H9 (cell line): ENCODE measurements at regions not wholly inside any gene's neighbourhood (a gene's known extent, or its start where the extent isn't known, plus 50 kb on each side); places are given as distances from the start of the nearest gene placed in this dataset.

ENCODE experiments used
- DNase-seq: peaks from one replicate; pipeline ENCODE4 v3.0.0-alpha.2; 2017
- H2AFZ ChIP-seq: one replicate; pipeline ENCODE4 v1.6.1; 2013; ENCODE audit warnings: mild to moderate bottlenecking, low read length, control low read depth, moderate library complexity
- H2AK5ac ChIP-seq: 2 replicates; pipeline ENCODE4 v1.6.1; 2013; ENCODE audit warnings: low read length, control low read depth, mixed read lengths; ENCODE audit not compliant: insufficient read length
- H2BK120ac ChIP-seq: one replicate; pipeline ENCODE4 v1.6.1; 2013; ENCODE audit warnings: low read depth, mild to moderate bottlenecking, low read length, control low read depth, inconsistent platforms; ENCODE audit not compliant: poor library complexity, severe bottlenecking
- H2BK12ac ChIP-seq: 2 replicates; pipeline ENCODE4 v1.6.1; 2013; ENCODE audit warnings: low read length, control low read depth, mixed read lengths, low read depth; ENCODE audit not compliant: insufficient read length
- H2BK15ac ChIP-seq: 2 replicates; pipeline ENCODE4 v1.6.1; 2013; ENCODE audit warnings: low read depth, low read length, control low read depth
- H2BK20ac ChIP-seq: one replicate; pipeline ENCODE4 v1.6.1; 2013; ENCODE audit warnings: low read depth, mild to moderate bottlenecking, low read length, control low read depth, inconsistent platforms; ENCODE audit not compliant: poor library complexity, severe bottlenecking
- H2BK5ac ChIP-seq: 2 replicates; pipeline ENCODE4 v1.6.1; 2013; ENCODE audit warnings: low read length, control low read depth, mixed read lengths; ENCODE audit not compliant: insufficient read length
- H3K14ac ChIP-seq: 2 replicates; pipeline ENCODE4 v1.6.1; 2013; ENCODE audit warnings: low read length, control low read depth; ENCODE audit not compliant: insufficient read depth
- H3K18ac ChIP-seq: 2 replicates; pipeline ENCODE4 v1.6.1; 2013; ENCODE audit warnings: low read depth, mild to moderate bottlenecking, mixed read lengths, low read length, control low read depth; ENCODE audit not compliant: insufficient read length
- H3K23ac ChIP-seq: 2 replicates; pipeline ENCODE4 v1.6.1; 2013; ENCODE audit warnings: low read length, control low read depth, mixed read lengths, low read depth; ENCODE audit not compliant: insufficient read length
- H3K23me2 ChIP-seq: 2 replicates; pipeline ENCODE4 v1.6.1; 2013; ENCODE audit warnings: low read depth, mild to moderate bottlenecking, mixed read lengths, low read length, control low read depth; ENCODE audit not compliant: insufficient read length, poor library complexity, severe bottlenecking
- H3K27ac ChIP-seq: 2 replicates; pipeline ENCODE4 v1.5.1; 2013; ENCODE audit warnings: low read length, control low read depth, mixed read lengths, low read depth; ENCODE audit not compliant: insufficient read length
- H3K27me3 ChIP-seq: 2 replicates; pipeline ENCODE4 v1.6.1; 2013; ENCODE audit warnings: low read length, control low read depth, inconsistent platforms; ENCODE audit not compliant: insufficient read depth
- H3K4ac ChIP-seq: 2 replicates; pipeline ENCODE4 v1.6.1; 2013; ENCODE audit warnings: low read depth, mild to moderate bottlenecking, control low read depth, inconsistent platforms, low read length, moderate library complexity
- H3K4me1 ChIP-seq: 2 replicates; pipeline ENCODE4 v1.6.1; 2013; ENCODE audit warnings: low read length, control low read depth, inconsistent platforms; ENCODE audit not compliant: insufficient read depth
- H3K4me2 ChIP-seq: 2 replicates; pipeline ENCODE4 v1.6.1; 2013; ENCODE audit warnings: low read length, control low read depth, mixed read lengths; ENCODE audit not compliant: insufficient read length, insufficient read depth
- H3K56ac ChIP-seq: 2 replicates; pipeline ENCODE4 v1.6.1; 2013; ENCODE audit warnings: low read depth, mild to moderate bottlenecking, mixed read lengths, low read length, control low read depth; ENCODE audit not compliant: insufficient read length
- H3K79me1 ChIP-seq: 2 replicates; pipeline ENCODE4 v1.6.1; 2013; ENCODE audit warnings: low read depth, mild to moderate bottlenecking, moderate library complexity, low read length, control low read depth, inconsistent platforms; ENCODE audit not compliant: insufficient read depth, poor library complexity, severe bottlenecking
- H3K79me2 ChIP-seq: 2 replicates; pipeline ENCODE4 v1.6.1; 2013; ENCODE audit warnings: low read length, control low read depth, inconsistent platforms; ENCODE audit not compliant: insufficient read depth
- H3K9ac ChIP-seq: 2 replicates; pipeline ENCODE4 v1.6.1; 2013; ENCODE audit warnings: low read length, control low read depth, mixed read lengths; ENCODE audit not compliant: insufficient read length; ENCODE audit errors: extremely low read depth
- H3K9me3 ChIP-seq: one replicate; pipeline ENCODE4 v1.6.1; 2013; ENCODE audit warnings: low read depth, low read length, inconsistent platforms; ENCODE audit not compliant: control insufficient read depth
- H3T11ph ChIP-seq: one replicate; pipeline ENCODE4 v1.6.1; 2013; ENCODE audit warnings: mild to moderate bottlenecking, low read length, control low read depth, inconsistent platforms
- H4K20me1 ChIP-seq: one replicate; pipeline ENCODE4 v1.6.1; 2013; ENCODE audit not compliant: control insufficient read depth, insufficient read length, insufficient read depth
- H4K5ac ChIP-seq: 2 replicates; pipeline ENCODE4 v1.6.1; 2013; ENCODE audit warnings: low read depth, mild to moderate bottlenecking, mixed read lengths, low read length, control low read depth; ENCODE audit not compliant: insufficient read length
- H4K8ac ChIP-seq: replicated peaks from 2 replicates; pipeline ENCODE4 v1.6.1; 2013; ENCODE audit warnings: low read length, control low read depth, mixed read lengths, low read depth; ENCODE audit not compliant: insufficient read length
- H4K91ac ChIP-seq: 2 replicates; pipeline ENCODE4 v1.6.1; 2013; ENCODE audit warnings: low read depth, mild to moderate bottlenecking, moderate library complexity, mixed read lengths, low read length, control low read depth; ENCODE audit not compliant: insufficient read length
- H3K27ac Mint-ChIP-seq, 3 experiments: 2 replicates in 2 of 3; 3 replicates in 1 of 3; pipeline ENCODE4 v1.8.0; 2020 to 2021; ENCODE audit warnings: mixed read lengths in 3 of 3, mild to moderate bottlenecking in 1 of 3, moderate library complexity in 1 of 3
- H3K27me3 Mint-ChIP-seq: 2 replicates; pipeline ENCODE4 v1.8.0; 2021; ENCODE audit warnings: low read depth, mild to moderate bottlenecking, moderate library complexity, mixed read lengths
- H3K36me3 Mint-ChIP-seq, 3 experiments: 2 replicates in 2 of 3; 3 replicates in 1 of 3; pipeline ENCODE4 v1.8.0; 2020 to 2021; ENCODE audit warnings: low read depth in 3 of 3, mixed read lengths in 3 of 3; ENCODE audit not compliant: insufficient read depth in 1 of 3
- H3K4me1 Mint-ChIP-seq, 2 experiments: 2 replicates each; pipeline ENCODE4 v1.8.0; 2020; ENCODE audit warnings: mixed read lengths in 2 of 2
- H3K4me3 Mint-ChIP-seq, 2 experiments: 2 replicates in 1 of 2; 3 replicates in 1 of 2; pipeline ENCODE4 v1.8.0; 2020 to 2021; ENCODE audit warnings: mild to moderate bottlenecking in 2 of 2, mixed read lengths in 2 of 2, moderate library complexity in 1 of 2
- H3K9me3 Mint-ChIP-seq, 2 experiments: 2 replicates in 1 of 2; 3 replicates in 1 of 2; pipeline ENCODE4 v1.8.0; 2020; ENCODE audit warnings: mild to moderate bottlenecking in 2 of 2, mixed read lengths in 2 of 2, moderate library complexity in 1 of 2
- CTCF ChIP-seq: fragments of 200-600 bp; sonication (generic); conservative IDR thresholded peaks from 3 replicates; pipeline ENCODE4 v1.8.0; 2021; ENCODE audit warnings: antibody characterized with exemption, mild to moderate bottlenecking
- WGBS: extraction: QIAGEN DNeasy Blood & Tissue Kit; methylation state at CpG from one replicate; pipeline ENCODE4 v1.1.7; 2013; ENCODE audit warnings: missing lambda C conversion rate, low lambda C conversion rate, mixed read lengths; ENCODE audit not compliant: insufficient read length; ENCODE audit errors: extremely low coverage; 5-methylcytosine and 5-hydroxymethylcytosine counted together

GRCh38 chr1:192758492-192758891 lies 50.3 kb upstream of the RGS2 start:
- H4K20me1 ChIP-seq, result no peaks in the 10 kb centered on the region
- no peak overlapping the region for H2BK15ac ChIP-seq
- H4K91ac ChIP-seq, result no peak overlapping the region
- Mint-ChIP-seq H3K4me3 (no peak overlapping the region), H3K4me1 (peaks cover 8% of the 10 kb centered on the region in 2 experiments; a peak in 3 of 4 replicates), H3K9me3 (peaks cover 0 to 2% of the 10 kb centered on the region in 2 experiments; a peak in 1 of 5 replicates), H3K27ac (no peak overlapping the region), H3K36me3 (peaks cover 0 to 6% (median 0%) of the 10 kb centered on the region in 3 experiments; a peak in 1 of 7 replicates), H3K27me3 (no peaks in the 10 kb centered on the region)
- H3K27ac ChIP-seq, result no peak overlapping the region
- H2BK5ac ChIP-seq, result no peak overlapping the region
- H3K4me2 ChIP-seq, result no peak overlapping the region
- H2BK120ac ChIP-seq, result no peak overlapping the region
- H3K9me3 ChIP-seq, result no peaks in the 10 kb centered on the region
- H3K18ac ChIP-seq, result no peak overlapping the region
- TF ChIP-seq CTCF, result no peak
- no CpG with 5 or more reads among the region's 1 CpG for WGBS
- no peak overlapping the region for H4K8ac ChIP-seq
- no peak overlapping the region for H2AFZ ChIP-seq
- no peaks in the 10 kb centered on the region; the same call in 1 of the 2 replicates for H3K4me1 ChIP-seq
- no peak overlapping the region for H2BK20ac ChIP-seq
- H3K23me2 ChIP-seq, result no peaks in the 10 kb centered on the region
- no peaks in the 10 kb centered on the region for H3K27me3 ChIP-seq
- no peak overlapping the region for H3K4ac ChIP-seq
- no peak overlapping the region for H3K56ac ChIP-seq
- H3K79me2 ChIP-seq, result no peaks in the 10 kb centered on the region
- no peaks in the 10 kb centered on the region for H3K79me1 ChIP-seq
- H2AK5ac ChIP-seq, result no peak overlapping the region
- no peak overlapping the region for H2BK12ac ChIP-seq
- H3K14ac ChIP-seq, result no peak overlapping the region
- no peak overlapping the region for H3K9ac ChIP-seq
- no peak overlapping the region for H3T11ph ChIP-seq
- H3K23ac ChIP-seq, result no peak overlapping the region
- no peak for DNase-seq
- no peak overlapping the region for H4K5ac ChIP-seq
